Sciatic nerve (tissue), 2 donors: ENCODE measurements at regions not wholly inside any gene's neighbourhood (a gene's known extent, or its start where the extent isn't known, plus 50 kb on each side); places are given as distances from the start of the nearest gene placed in this dataset. TPM values are rescaled to one million over a fixed set of nuclear protein-coding genes. Genes with fewer than 3 reads are reported as not detected.

ENCODE experiments used
- ATAC-seq: fragments of 200-7000 bp; cut with Tn5 transposase; one replicate; pipeline ENCODE4 v1.9.1; 2020; ENCODE audit warnings: mild to moderate bottlenecking, moderate library complexity
- DNase-seq: peaks from one replicate; pipeline ENCODE4 v3.0.0-alpha.2; 2020; ENCODE audit warnings: low spot score
- intact Hi-C: fragments of 100-400 bp; cut with DNase I; formaldehyde crosslinking; loops from one replicate; pipeline ENCODE4 v1.14.2; 2022
- microRNA-seq: library from miRNA; unstranded; fragments of <30 nt; microRNA quantifications from one replicate; pipeline ENCODE4 v1.2.0, GENCODE V29; 2020
- donor health status: DM: no; HTN: no; CAD: no.
- donor health status: DM: no; HTN: no; CAD: no.

GRCh38 chr22:46096051-46096450 is 54.3 kb upstream of the PPARA start:
- ATAC-seq (no peak), DNase-seq (no peak)
- intact Hi-C loops, result no loop called here

- intact Hi-C loops, result no loop called here
- ATAC-seq (no peak), DNase-seq (no peak)
These were observed 53.6 kb upstream of the PPARA start for GRCh38 chr22:46096706-46097230.

- ATAC-seq (no peak), DNase-seq (no peak)
- intact Hi-C loops, result no loop called here
These were observed 52.9 kb upstream of the PPARA start for GRCh38 chr22:46097268-46097900.

- ATAC-seq, result no peak
- intact Hi-C loops, result no loop called here
- DNase-seq, result no peak
These were observed 51.5 kb upstream of the PPARA start for GRCh38 chr22:46098525-46099475.

- DNase-seq (no peak), ATAC-seq (no peak)
- intact Hi-C loops, result no loop called here
These were observed 50.6 kb upstream of the PPARA start for GRCh38 chr22:46099740-46100139.

GRCh38 chr22:46100401-46101105 is 49.8 kb upstream of the PPARA start:
- intact Hi-C loops, result no loop called here
- DNase-seq, result no peak
- ATAC-seq, result no peak

Small RNAs in the stretch of these regions (microRNA-seq; reads per million reads assigned to microRNA genes)
- gene MIR3619, result not detected
